NCI-H2107 (cell line): ENCODE measurements at regions not wholly inside any gene's neighbourhood (a gene's known extent, or its start where the extent isn't known, plus 50 kb on each side); places are given as distances from the start of the nearest gene placed in this dataset.
"Not testable (repeated sequence)": the region's sequence is repeated elsewhere in the genome, so short reads cannot be mapped to it uniquely, and the experiment has no call there.

Experiments used
- DNase-seq: peaks from one replicate; lab custom pipeline; 2025; lab: John Stamatoyannopoulos, UW

GRCh38 chr7:152949253-152949652, 189.7 kb downstream of the ACTR3B start:
- no peak for DNase-seq

- no peak for DNase-seq
These were observed 190.2 kb downstream of the ACTR3B start for GRCh38 chr7:152949790-152950189.

- no peak for DNase-seq
These were observed 196.5 kb downstream of the ACTR3B start for GRCh38 chr7:152956006-152956405.

- DNase-seq = no peak
These were observed 200.1 kb downstream of the ACTR3B start for GRCh38 chr7:152959610-152960009.

GRCh38 chr7:152961796-152962195, 202.2 kb downstream of the ACTR3B start:
- DNase-seq = not testable (repeated sequence)

- DNase-seq = no peak
These were observed 206.6 kb downstream of the ACTR3B start for GRCh38 chr7:152966189-152966588.

GRCh38 chr7:152967958-152968357, 208.4 kb downstream of the ACTR3B start:
- no peak for DNase-seq

GRCh38 chr7:152968514-152968913, 209.0 kb downstream of the ACTR3B start:
- DNase-seq = no peak

- DNase-seq = no peak
These were observed 209.8 kb downstream of the ACTR3B start for GRCh38 chr7:152969335-152969734.

- no peak for DNase-seq
These were observed 210.3 kb downstream of the ACTR3B start for GRCh38 chr7:152969839-152970238.

GRCh38 chr7:152970481-152970880, 210.9 kb downstream of the ACTR3B start:
- no peak for DNase-seq

GRCh38 chr7:152974577-152974976, 215.0 kb downstream of the ACTR3B start:
- DNase-seq = no peak

GRCh38 chr7:152975076-152975475, 215.5 kb downstream of the ACTR3B start:
- DNase-seq = no peak

GRCh38 chr7:152979376-152979775, 219.8 kb downstream of the ACTR3B start:
- DNase-seq = no peak

- DNase-seq = no peak
These were observed 224.9 kb downstream of the ACTR3B start for GRCh38 chr7:152984421-152984820.

GRCh38 chr7:152986376-152986775, 226.8 kb downstream of the ACTR3B start:
- no peak for DNase-seq

- DNase-seq = no peak
These were observed 228.1 kb downstream of the ACTR3B start for GRCh38 chr7:152987656-152988055.

- no peak for DNase-seq
These were observed 230.4 kb downstream of the ACTR3B start for GRCh38 chr7:152989889-152990380.

- no peak for DNase-seq
These were observed 238.9 kb downstream of the ACTR3B start for GRCh38 chr7:152998420-152998819.

GRCh38 chr7:153002115-153002514, 242.6 kb downstream of the ACTR3B start:
- no peak for DNase-seq

GRCh38 chr7:153002572-153002971, 243.0 kb downstream of the ACTR3B start:
- no peak for DNase-seq

- DNase-seq = no peak
These were observed 244.8 kb downstream of the ACTR3B start for GRCh38 chr7:153004341-153004740.

GRCh38 chr7:153005750-153006435, 246.3 kb downstream of the ACTR3B start:
- DNase-seq = no peak

GRCh38 chr7:153006452-153006851, 246.9 kb downstream of the ACTR3B start:
- no peak for DNase-seq
